CD4-positive, alpha-beta memory T cell (primary cell): ENCODE measurements at regions not wholly inside any gene's neighbourhood (a gene's known extent, or its start where the extent isn't known, plus 50 kb on each side); places are given as distances from the start of the nearest gene placed in this dataset.

Experiments
- CTCF ChIA-PET: fragments of 350-600 bp; sonication (Branson Sonifier 250); formaldehyde crosslinking; loops from one replicate; lab custom pipeline; 2021; ENCODE audit warnings: inconsistent platforms; ENCODE audit not compliant: partially characterized antibody; lab: Charles Lee
- POLR2A ChIA-PET: fragments of 350-600 bp; sonication (Branson Sonifier 250); formaldehyde crosslinking; loops from one replicate; lab custom pipeline; 2021; ENCODE audit not compliant: partially characterized antibody; lab: Charles Lee
- DNase-seq, 5 donors: peaks; one replicate each; pipeline versions ENCODE4 v3.0.0 to v3.0.0-alpha.2; 2020 to 2022; ENCODE audit warnings: mixed read lengths in 1 of 5
- H3K27ac ChIP-seq: one replicate; pipeline ENCODE4 v1.7.0; 2013; ENCODE audit warnings: low read depth, low read length
- H3K27me3 ChIP-seq: 2 replicates; pipeline ENCODE4 v1.7.0; 2013; ENCODE audit warnings: mild to moderate bottlenecking, low read length, moderate library complexity; ENCODE audit not compliant: insufficient read depth
- H3K36me3 ChIP-seq: 2 replicates; pipeline ENCODE4 v1.7.0; 2013; ENCODE audit warnings: mild to moderate bottlenecking, low read length, moderate library complexity; ENCODE audit not compliant: insufficient read depth
- H3K4me1 ChIP-seq: 2 replicates; pipeline ENCODE4 v1.7.0; 2013; ENCODE audit warnings: mild to moderate bottlenecking, low read length, moderate library complexity; ENCODE audit not compliant: insufficient read depth
- H3K4me3 ChIP-seq, 2 donors: one replicate each; pipeline ENCODE4 v1.7.0; 2013; ENCODE audit warnings: low read length in 2 of 2, mild to moderate bottlenecking in 1 of 2
- H3K9me3 ChIP-seq, 2 donors: one replicate each; pipeline ENCODE4 v1.7.0; 2013; ENCODE audit warnings: low read length in 2 of 2, control low read depth in 1 of 2; ENCODE audit not compliant: control insufficient read depth in 1 of 2
- H3K27ac Mint-ChIP-seq, 7 donors: one replicate each; pipeline ENCODE4 v1.8.0; 2020 to 2021; ENCODE audit warnings: mixed read lengths in 7 of 7, mild to moderate bottlenecking in 6 of 7, inconsistent platforms in 3 of 7, moderate library complexity in 3 of 7
- H3K27me3 Mint-ChIP-seq, 2 donors: one replicate each; pipeline ENCODE4 v1.8.0; 2020 to 2021; ENCODE audit warnings: mixed read lengths in 2 of 2
- H3K36me3 Mint-ChIP-seq, 2 donors: one replicate each; pipeline ENCODE4 v1.8.0; 2020 to 2021; ENCODE audit warnings: mixed read lengths in 2 of 2, inconsistent platforms in 1 of 2, mild to moderate bottlenecking in 1 of 2
- H3K4me1 Mint-ChIP-seq, 4 donors: one replicate each; pipeline ENCODE4 v1.8.0; 2020 to 2021; ENCODE audit warnings: mixed read lengths in 4 of 4, mild to moderate bottlenecking in 1 of 4
- H3K4me3 Mint-ChIP-seq, 8 donors: one replicate each; pipeline ENCODE4 v1.8.0; 2020 to 2021; ENCODE audit warnings: mixed read lengths in 8 of 8, mild to moderate bottlenecking in 7 of 8, moderate library complexity in 6 of 8, inconsistent platforms in 3 of 8
- H3K9me3 Mint-ChIP-seq, 8 donors: one replicate each; pipeline ENCODE4 v1.8.0; 2020 to 2021; ENCODE audit warnings: mixed read lengths in 8 of 8, mild to moderate bottlenecking in 5 of 8, inconsistent platforms in 3 of 8, moderate library complexity in 1 of 8
- intact Hi-C: fragments of 100-400 bp; cut with micrococcal nuclease; formaldehyde crosslinking; loops from one replicate; pipeline ENCODE4 v1.15.1; 2023

DNA sequence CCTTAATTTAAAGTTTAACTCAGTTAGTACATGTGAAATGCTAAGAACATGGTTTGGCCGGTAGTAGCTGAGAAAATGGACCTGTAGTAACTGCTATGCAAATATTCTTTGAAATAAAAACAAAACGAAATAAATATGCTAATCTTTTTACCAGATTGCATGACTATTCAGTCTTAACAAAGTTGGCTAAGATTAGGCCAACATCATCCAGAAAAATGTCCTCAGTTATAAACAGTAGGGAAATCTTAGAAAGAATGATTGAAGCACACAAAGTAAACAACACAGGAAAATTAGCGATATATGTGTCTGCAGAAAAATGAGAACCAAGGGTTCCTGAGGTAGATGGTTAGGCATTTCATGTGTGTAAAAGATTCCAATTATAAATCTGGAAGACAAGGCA lies 832.1 kb downstream of the TUSC7 start:
- Histone ChIP-seq H3K27ac (no peak overlapping the region), H3K4me3 (no peak overlapping the region), H3K4me1 (no peaks in the 10 kb centered on the region), H3K9me3 (no peaks in the 10 kb centered on the region), H3K27me3 (no peaks in the 10 kb centered on the region), H3K36me3 (no peaks in the 10 kb centered on the region)
- CTCF ChIA-PET: no interaction called here
- POLR2A ChIA-PET: no interaction called here
- no peak for DNase-seq
- Mint-ChIP-seq H3K4me1 (no peaks in the 10 kb centered on the region), H3K27ac (no peak overlapping the region), H3K27me3 (no peaks in the 10 kb centered on the region), H3K36me3 (no peaks in the 10 kb centered on the region), H3K9me3 (peaks cover 0 to 8% (median 1%) of the 10 kb centered on the region in 8 donors), H3K4me3 (no peak overlapping the region)
- intact Hi-C loops: no loop called here

DNA sequence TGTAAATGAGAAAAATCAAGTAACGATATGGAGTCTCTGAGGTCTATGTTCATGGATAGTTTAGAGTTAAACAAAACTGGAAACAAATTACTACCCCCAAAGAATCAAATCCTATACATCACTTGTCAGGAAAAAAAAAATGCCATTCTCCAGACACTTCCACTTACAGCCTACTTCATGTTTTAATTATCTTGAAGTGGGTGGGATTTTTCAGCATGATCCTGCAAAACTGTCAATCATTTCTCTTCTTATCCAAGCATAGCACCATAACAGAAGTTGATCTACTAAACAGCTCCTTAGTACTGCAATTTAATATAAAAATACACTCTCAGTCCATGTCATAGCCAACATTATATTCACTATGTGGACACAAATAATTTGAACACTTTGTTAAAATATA lies 833.9 kb downstream of the TUSC7 start:
- Histone ChIP-seq H3K36me3 (no peaks in the 10 kb centered on the region), H3K27me3 (no peaks in the 10 kb centered on the region), H3K4me1 (no peaks in the 10 kb centered on the region), H3K4me3 (no peak overlapping the region), H3K9me3 (no peaks in the 10 kb centered on the region), H3K27ac (no peak overlapping the region)
- Mint-ChIP-seq H3K4me1 (no peaks in the 10 kb centered on the region), H3K36me3 (no peaks in the 10 kb centered on the region), H3K27ac (no peak overlapping the region), H3K4me3 (no peak overlapping the region), H3K9me3 (peaks cover 0 to 7% (median 1%) of the 10 kb centered on the region in 8 donors), H3K27me3 (no peaks in the 10 kb centered on the region)
- intact Hi-C loops: no loop called here
- DNase-seq: no peak
- ChIA-PET CTCF (no interaction called here), POLR2A (no interaction called here)

DNA sequence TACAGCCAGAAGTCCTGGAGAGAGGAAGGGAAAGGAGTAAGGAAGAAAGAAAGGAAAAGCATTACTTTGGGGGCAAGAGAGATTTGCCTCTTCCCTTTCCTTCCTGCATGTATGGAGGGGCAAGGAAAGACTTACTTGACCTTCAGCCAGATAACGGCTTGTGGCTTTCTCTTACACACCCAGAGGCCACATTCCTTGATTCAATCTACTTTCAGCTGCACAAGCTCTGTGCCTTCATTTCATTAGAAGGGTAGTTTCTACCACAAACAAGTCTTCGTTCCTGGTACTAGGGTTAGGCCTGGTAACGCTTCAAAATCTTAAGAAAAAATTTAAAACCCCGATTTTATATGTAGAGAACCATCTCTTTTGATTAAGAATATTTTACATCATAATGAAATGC lies 835.9 kb downstream of the TUSC7 start:
- Histone ChIP-seq H3K4me3 (no peak overlapping the region), H3K27ac (no peak overlapping the region), H3K27me3 (no peaks in the 10 kb centered on the region), H3K9me3 (no peaks in the 10 kb centered on the region), H3K36me3 (no peaks in the 10 kb centered on the region), H3K4me1 (no peaks in the 10 kb centered on the region)
- H3K9me3 Mint-ChIP-seq: peaks cover 0 to 9% (median 1%) of the 10 kb centered on the region in 8 donors
- H3K4me1 Mint-ChIP-seq: no peaks in the 10 kb centered on the region
- no peaks in the 10 kb centered on the region for H3K27me3 Mint-ChIP-seq
- no peaks in the 10 kb centered on the region for H3K36me3 Mint-ChIP-seq
- DNase-seq: no peak
- no peak overlapping the region for H3K27ac Mint-ChIP-seq
- H3K4me3 Mint-ChIP-seq: no peak overlapping the region
- CTCF ChIA-PET: no interaction called here
- POLR2A ChIA-PET: no interaction called here
- intact Hi-C loops: no loop called here

- peaks cover 0 to 11% (median 5%) of the 10 kb centered on the region in 8 donors for H3K9me3 Mint-ChIP-seq
- Histone ChIP-seq H3K36me3 (no peaks in the 10 kb centered on the region), H3K4me1 (no peaks in the 10 kb centered on the region), H3K9me3 (no peaks in the 10 kb centered on the region), H3K27ac (no peak overlapping the region), H3K4me3 (no peak overlapping the region), H3K27me3 (no peaks in the 10 kb centered on the region)
- DNase-seq: no peak
- intact Hi-C loops: no loop called here
- POLR2A ChIA-PET: no interaction called here
- CTCF ChIA-PET: no interaction called here
- H3K36me3 Mint-ChIP-seq: no peaks in the 10 kb centered on the region
- H3K27me3 Mint-ChIP-seq: no peaks in the 10 kb centered on the region
- H3K4me3 Mint-ChIP-seq: no peak overlapping the region
- H3K27ac Mint-ChIP-seq: no peak overlapping the region
- no peaks in the 10 kb centered on the region for H3K4me1 Mint-ChIP-seq
These were observed 838.5 kb downstream of the TUSC7 start for GRCh38 chr3:117547956-117548550.

GRCh38 chr3:117548600-117548999 lies 839.0 kb downstream of the TUSC7 start:
- peaks cover 0 to 11% (median 5%) of the 10 kb centered on the region in 8 donors for H3K9me3 Mint-ChIP-seq
- CTCF ChIA-PET: no interaction called here

GRCh38 chr3:117549716-117550115 lies 840.1 kb downstream of the TUSC7 start:
- no peaks in the 10 kb centered on the region for H3K36me3 ChIP-seq
- Mint-ChIP-seq H3K9me3 (peaks cover 3 to 14% (median 7%) of the 10 kb centered on the region in 8 donors), H3K4me1 (no peaks in the 10 kb centered on the region), H3K27ac (no peak overlapping the region), H3K36me3 (no peaks in the 10 kb centered on the region), H3K27me3 (no peaks in the 10 kb centered on the region), H3K4me3 (no peak overlapping the region)
- intact Hi-C loops: no loop called here
- no peak for DNase-seq
- no peak overlapping the region for H3K4me3 ChIP-seq
- no peaks in the 10 kb centered on the region for H3K9me3 ChIP-seq
- no peaks in the 10 kb centered on the region for H3K27me3 ChIP-seq
- no peaks in the 10 kb centered on the region for H3K4me1 ChIP-seq
- ChIA-PET CTCF (no interaction called here), POLR2A (no interaction called here)
- no peak overlapping the region for H3K27ac ChIP-seq

More at GRCh38 chr3:117548600-117548999, 839.0 kb downstream of the TUSC7 start:
- Histone ChIP-seq H3K4me1 (no peaks in the 10 kb centered on the region), H3K9me3 (no peaks in the 10 kb centered on the region), H3K27ac (no peak overlapping the region), H3K27me3 (no peaks in the 10 kb centered on the region), H3K4me3 (no peak overlapping the region), H3K36me3 (no peaks in the 10 kb centered on the region)
- DNase-seq: no peak
- Mint-ChIP-seq H3K27ac (no peak overlapping the region), H3K4me1 (no peaks in the 10 kb centered on the region), H3K27me3 (no peaks in the 10 kb centered on the region), H3K4me3 (no peak overlapping the region), H3K36me3 (no peaks in the 10 kb centered on the region)
- intact Hi-C loops: no loop called here
- POLR2A ChIA-PET: no interaction called here

DNA sequence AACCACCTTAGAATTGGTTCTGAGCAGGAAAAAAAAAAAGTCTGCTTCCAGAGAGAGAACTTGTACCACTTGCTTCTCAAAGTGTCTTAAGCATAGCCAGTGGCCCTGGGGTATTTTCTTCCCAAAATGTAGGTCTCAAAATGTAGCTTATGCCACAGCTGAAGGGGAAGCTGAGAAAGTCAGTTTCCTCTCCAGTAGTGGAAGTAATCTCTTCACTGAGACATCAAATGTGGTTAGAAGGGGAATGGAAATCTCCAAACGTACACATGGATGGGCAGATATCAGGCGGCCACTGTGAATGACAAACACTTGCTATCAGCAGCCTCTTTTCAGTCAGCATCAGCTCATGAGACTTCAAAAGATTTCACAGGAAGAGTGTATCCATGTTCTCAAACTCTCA lies 841.2 kb downstream of the TUSC7 start:
- no peak overlapping the region for H3K27ac Mint-ChIP-seq
- POLR2A ChIA-PET: interaction anchor here (0.7 kb wide), 1 partner anchor 40 kb away, joined by 4 read pairs; no protein-coding TSS in a partner anchor
- no peaks in the 10 kb centered on the region for H3K36me3 Mint-ChIP-seq
- no peaks in the 10 kb centered on the region for H3K4me1 Mint-ChIP-seq
- no peak overlapping the region for H3K4me3 ChIP-seq
- no peak overlapping the region for H3K27ac ChIP-seq
- H3K9me3 Mint-ChIP-seq: peaks cover 3 to 14% (median 7%) of the 10 kb centered on the region in 8 donors
- DNase-seq: no peak
- H3K4me1 ChIP-seq: no peaks in the 10 kb centered on the region
- intact Hi-C loops: no loop called here
- no peaks in the 10 kb centered on the region for H3K36me3 ChIP-seq
- H3K9me3 ChIP-seq: no peaks in the 10 kb centered on the region
- no peaks in the 10 kb centered on the region for H3K27me3 ChIP-seq
- CTCF ChIA-PET: no interaction called here
- no peak overlapping the region for H3K4me3 Mint-ChIP-seq
- H3K27me3 Mint-ChIP-seq: no peaks in the 10 kb centered on the region
